ENCODE measurements at regions not wholly inside any gene's neighbourhood (a gene's known extent, or its start where the extent isn't known, plus 50 kb on each side); places are given as distances from the start of the nearest gene placed in this dataset.

GRCh38 chr1:219352961-219353651 is 179.4 kb downstream of the LYPLAL1 start:
- Histone ChIP-seq H3K4me3 (ENCODE audit: low read length) (no peak overlapping the region), H3K36me3 (ENCODE audit: insufficient read depth, low read length) (no peaks in the 10 kb centered on the region), H3K27ac (ENCODE audit: low read depth in 1 of 2, low read length in 2 of 2) (no peak overlapping the region), H3K4me1 (ENCODE audit: insufficient read depth, low read length) (no peaks in the 10 kb centered on the region), H3K9me3 (ENCODE audit: control insufficient read depth in 1 of 2, insufficient read depth in 1 of 2, low read length in 2 of 2) (peaks cover 0 to 4% of the 10 kb centered on the region in 2 experiments), H3K27me3 (ENCODE audit: control insufficient read depth in 1 of 2, insufficient read depth in 2 of 2, low read length in 2 of 2) (no peaks in the 10 kb centered on the region)
- POLR2A ChIA-PET: interaction anchor here (0.6 kb wide), 1 partner anchor 188 kb away, joined by 3 read pairs; no protein-coding TSS in a partner anchor
- H3K36me3 Mint-ChIP-seq (ENCODE audit: low read depth): no peaks in the 10 kb centered on the region
- ATAC-seq (ENCODE audit: poor library complexity) (no peak), DNase-seq (no peak)
- intact Hi-C loops (cut with DNase I, micrococcal nuclease): no loop called here
- H3K27me3 Mint-ChIP-seq: no peaks in the 10 kb centered on the region
- no peak for TF ChIP-seq CTCF (IDR thresholded peaks at IDR 0.05)
- CTCF ChIA-PET: no interaction called here
- H3K4me1 Mint-ChIP-seq (ENCODE audit: low read depth): no peaks in the 10 kb centered on the region
- peaks cover 2% of the 10 kb centered on the region for H3K9me3 Mint-ChIP-seq
- no peak overlapping the region for H3K4me3 Mint-ChIP-seq
- H3K27ac Mint-ChIP-seq: no peak overlapping the region

- H3K9me3 Mint-ChIP-seq: peaks cover 10% of the 10 kb centered on the region
- POLR2A ChIA-PET: no interaction called here
Observed at GRCh38 chr1:219350172-219350931, 176.7 kb downstream of the LYPLAL1 start.

GRCh38 chr1:219347921-219348391 is 174.3 kb downstream of the LYPLAL1 start:
- no peak for TF ChIP-seq CTCF (IDR thresholded peaks at IDR 0.05)
- no peaks in the 10 kb centered on the region for H3K27me3 Mint-ChIP-seq
- H3K36me3 Mint-ChIP-seq (ENCODE audit: low read depth): no peaks in the 10 kb centered on the region
- CTCF ChIA-PET: no interaction called here
- H3K27ac ChIP-seq (ENCODE audit: low read depth in 1 of 2, low read length in 2 of 2): no peak overlapping the region
- no peak for ATAC-seq (ENCODE audit: poor library complexity)
- peaks cover 6 to 14% of the 10 kb centered on the region in 2 experiments for H3K9me3 ChIP-seq (ENCODE audit: control insufficient read depth in 1 of 2, insufficient read depth in 1 of 2, low read length in 2 of 2)
- no peaks in the 10 kb centered on the region for H3K27me3 ChIP-seq (ENCODE audit: control insufficient read depth in 1 of 2, insufficient read depth in 2 of 2, low read length in 2 of 2)
- H3K4me1 ChIP-seq (ENCODE audit: insufficient read depth, low read length): no peaks in the 10 kb centered on the region
- H3K4me3 ChIP-seq (ENCODE audit: low read length): no peak overlapping the region
- H3K4me3 Mint-ChIP-seq: no peak overlapping the region
- no peak overlapping the region for H3K27ac Mint-ChIP-seq
- intact Hi-C loops (cut with DNase I, micrococcal nuclease): no loop called here
- no peaks in the 10 kb centered on the region for H3K36me3 ChIP-seq (ENCODE audit: insufficient read depth, low read length)
- DNase-seq: no peak
- POLR2A ChIA-PET: no interaction called here
- no peaks in the 10 kb centered on the region for H3K4me1 Mint-ChIP-seq (ENCODE audit: low read depth)
- H3K9me3 Mint-ChIP-seq: peaks cover 13% of the 10 kb centered on the region

More at GRCh38 chr1:219350172-219350931, 176.7 kb downstream of the LYPLAL1 start:
- Mint-ChIP-seq H3K27ac (no peak overlapping the region), H3K4me3 (no peak overlapping the region), H3K27me3 (no peaks in the 10 kb centered on the region), H3K36me3 (ENCODE audit: low read depth) (no peaks in the 10 kb centered on the region), H3K4me1 (ENCODE audit: low read depth) (no peaks in the 10 kb centered on the region)
- Histone ChIP-seq H3K4me1 (ENCODE audit: insufficient read depth, low read length) (no peaks in the 10 kb centered on the region), H3K27ac (ENCODE audit: low read depth in 1 of 2, low read length in 2 of 2) (no peak overlapping the region), H3K4me3 (ENCODE audit: low read length) (no peak overlapping the region), H3K27me3 (ENCODE audit: control insufficient read depth in 1 of 2, insufficient read depth in 2 of 2, low read length in 2 of 2) (no peaks in the 10 kb centered on the region), H3K36me3 (ENCODE audit: insufficient read depth, low read length) (no peaks in the 10 kb centered on the region), H3K9me3 (ENCODE audit: control insufficient read depth in 1 of 2, insufficient read depth in 1 of 2, low read length in 2 of 2) (peaks cover 6 to 14% of the 10 kb centered on the region in 2 experiments)
- CTCF ChIA-PET: no interaction called here
- no peak for TF ChIP-seq CTCF (IDR thresholded peaks at IDR 0.05)
- intact Hi-C loops (cut with DNase I, micrococcal nuclease): no loop called here
- DNase-seq (no peak), ATAC-seq (ENCODE audit: poor library complexity) (no peak)
